ENCODE measurements at regions not wholly inside any gene's neighbourhood (a gene's known extent, or its start where the extent isn't known, plus 50 kb on each side); places are given as distances from the start of the nearest gene placed in this dataset.

GRCh38 chr3:188037195-188037718, 116.7 kb upstream of the LPP start:
- Histone ChIP-seq H3K4me3 (no peak overlapping the region), H3K9me3 (no peaks in the 10 kb centered on the region), H3K36me3 (no peaks in the 10 kb centered on the region), H3K27ac (no peak overlapping the region), H3K27me3 (no peaks in the 10 kb centered on the region), H3K4me1 (peaks cover 0 to 15% of the 10 kb centered on the region in 2 donors)
- intact Hi-C loops (cut with DNase I), result no loop called here
- peak in 1 of 4 donors; percentile 53 for DNase-seq
- peak; percentile 88 for ATAC-seq
- peak in 1 of 2 donors; percentile 29 for TF ChIP-seq CTCF (IDR thresholded peaks at IDR 0.05)

- H3K27ac ChIP-seq, result no peak overlapping the region
- ATAC-seq (no peak), DNase-seq (no peak)
- intact Hi-C loops (cut with DNase I), result no loop called here
- H3K4me1 ChIP-seq, result peaks cover 0 to 15% of the 10 kb centered on the region in 2 donors
- TF ChIP-seq CTCF (IDR thresholded peaks at IDR 0.05), result no peak
- no peak overlapping the region for H3K4me3 ChIP-seq
- H3K27me3 ChIP-seq, result no peaks in the 10 kb centered on the region
- H3K9me3 ChIP-seq, result no peaks in the 10 kb centered on the region
- no peaks in the 10 kb centered on the region for H3K36me3 ChIP-seq
Measured at GRCh38 chr3:188037965-188038581, 115.9 kb upstream of the LPP start.

- Histone ChIP-seq H3K9me3 (no peaks in the 10 kb centered on the region), H3K27ac (no peak overlapping the region), H3K4me3 (no peak overlapping the region), H3K27me3 (no peaks in the 10 kb centered on the region), H3K36me3 (no peaks in the 10 kb centered on the region), H3K4me1 (peaks cover 0 to 11% of the 10 kb centered on the region in 2 donors)
- ATAC-seq, result no peak
- no peak for TF ChIP-seq CTCF (IDR thresholded peaks at IDR 0.05)
- intact Hi-C loops (cut with DNase I), result no loop called here
- DNase-seq, result no peak
Measured at GRCh38 chr3:188041193-188041592, 112.8 kb upstream of the LPP start.

GRCh38 chr3:188041895-188042294, 112.1 kb upstream of the LPP start:
- no peaks in the 10 kb centered on the region for H3K27me3 ChIP-seq
- ATAC-seq (no peak), DNase-seq (no peak)
- no peak for TF ChIP-seq CTCF (IDR thresholded peaks at IDR 0.05)
- H3K36me3 ChIP-seq, result no peaks in the 10 kb centered on the region
- H3K9me3 ChIP-seq, result no peaks in the 10 kb centered on the region
- H3K4me1 ChIP-seq, result peaks cover 0 to 4% of the 10 kb centered on the region in 2 donors
- no peak overlapping the region for H3K27ac ChIP-seq
- H3K4me3 ChIP-seq, result no peak overlapping the region
- intact Hi-C loops (cut with DNase I), result no loop called here

- no peak for TF ChIP-seq CTCF (IDR thresholded peaks at IDR 0.05)
- DNase-seq (no peak), ATAC-seq (no peak)
- no peaks in the 10 kb centered on the region for H3K36me3 ChIP-seq
- intact Hi-C loops (cut with DNase I), result no loop called here
- no peaks in the 10 kb centered on the region for H3K9me3 ChIP-seq
- H3K4me3 ChIP-seq, result no peak overlapping the region
- no peaks in the 10 kb centered on the region for H3K4me1 ChIP-seq
- no peaks in the 10 kb centered on the region for H3K27me3 ChIP-seq
- no peak overlapping the region for H3K27ac ChIP-seq
Measured at GRCh38 chr3:188042466-188042865, 111.5 kb upstream of the LPP start.
